Panc1 (cell line): ENCODE measurements at regions not wholly inside any gene's neighbourhood (a gene's known extent, or its start where the extent isn't known, plus 50 kb on each side); places are given as distances from the start of the nearest gene placed in this dataset.
A peak's percentile ranks its signal among the peaks of the same experiment; 100 is the strongest.

Experiments
- ATAC-seq: fragments of 200-7000 bp; cut with Tn5 transposase; 2 replicates; pipeline ENCODE4 v1.9.1; 2020; ENCODE audit warnings: mild to moderate bottlenecking, moderate library complexity
- BruUV-seq: library from RNA; stranded (reverse); fragments of 400-500 nt; replicated peaks from 2 replicates; lab custom pipeline; 2021; lab: Mats Ljungman, UMichigan
- CTCF ChIA-PET: fragments of 300-600 bp; sonication (Branson Sonifier 250); formaldehyde crosslinking; loops from one replicate; lab custom pipeline; 2022; ENCODE audit warnings: antibody characterized with exemption; lab: Charles Lee
- POLR2A ChIA-PET: fragments of 300-600 bp; sonication (Branson Sonifier 250); formaldehyde crosslinking; loops from one replicate; lab custom pipeline; 2022; ENCODE audit warnings: antibody characterized with exemption; lab: Charles Lee
- DNase-seq: peaks from one replicate; pipeline ENCODE4 v3.0.0-alpha.2; 2010; ENCODE audit warnings: low read depth, low spot score
- H3K27ac ChIP-seq: 2 replicates; pipeline ENCODE4 v1.5.1; 2011; ENCODE audit warnings: mild to moderate bottlenecking, low read length, inconsistent platforms
- H3K27me3 ChIP-seq: fragments of 200-500 bp; sonication (Bioruptor generic); 2 replicates; pipeline ENCODE4 v1.6.0; 2014; ENCODE audit warnings: low read length, inconsistent platforms; ENCODE audit not compliant: control insufficient read depth, insufficient read depth
- H3K36me3 ChIP-seq: fragments of 200-500 bp; sonication (Bioruptor generic); 2 replicates; pipeline ENCODE4 v1.5.1; 2014; ENCODE audit warnings: inconsistent platforms, mild to moderate bottlenecking, low read length, moderate library complexity; ENCODE audit not compliant: control insufficient read depth, insufficient read depth
- H3K4me1 ChIP-seq: 2 replicates; pipeline ENCODE4 v1.5.1; 2011; ENCODE audit warnings: inconsistent platforms, mild to moderate bottlenecking, low read length, moderate library complexity; ENCODE audit not compliant: control insufficient read depth, insufficient read depth
- H3K4me3 ChIP-seq, 2 experiments: 2 replicates each; pipeline ENCODE4 v1.5.1; 2011 to 2012; ENCODE audit warnings: low read depth in 2 of 2, low read length in 2 of 2, mild to moderate bottlenecking in 2 of 2, inconsistent platforms in 1 of 2, moderate library complexity in 1 of 2
- H3K9me3 ChIP-seq: fragments of 200-500 bp; sonication (Bioruptor generic); 2 replicates; pipeline ENCODE4 v1.5.1; 2014; ENCODE audit warnings: low read depth, mild to moderate bottlenecking, inconsistent platforms, low read length, moderate library complexity; ENCODE audit not compliant: control insufficient read depth, insufficient read depth
- CTCF ChIP-seq: fragments of 450-650 bp; IDR thresholded peaks from 2 replicates; pipeline ENCODE4 v1.5.1; 2017; ENCODE audit warnings: mild to moderate bottlenecking
- POLR2AphosphoS5 ChIP-seq: IDR thresholded peaks from 2 replicates; pipeline ENCODE4 v1.6.1; 2012; ENCODE audit warnings: mild to moderate bottlenecking, low read depth, low read length, moderate library complexity
- REST ChIP-seq, 2 experiments: IDR thresholded peaks; 2 replicates each; pipeline ENCODE4 v1.6.1; 2011 to 2012; ENCODE audit warnings: low read depth in 2 of 2, control low read depth in 1 of 2, low read length in 1 of 2, mild to moderate bottlenecking in 1 of 2, moderate library complexity in 1 of 2; ENCODE audit not compliant: insufficient read depth in 1 of 2
- SIN3A ChIP-seq: IDR thresholded peaks from 2 replicates; pipeline ENCODE4 v1.6.1; 2012; ENCODE audit warnings: low read depth, mild to moderate bottlenecking, low read length, moderate library complexity, borderline replicate concordance; ENCODE audit not compliant: insufficient read depth
- TCF7L2 ChIP-seq: IDR thresholded peaks from 2 replicates; pipeline ENCODE4 v1.6.1; 2011; ENCODE audit warnings: mild to moderate bottlenecking, low read depth, low read length, inconsistent platforms
- in situ Hi-C: cut with HindIII; loops from 2 replicates; pipeline ENCODE4 v1.10.0; 2016; ENCODE audit warnings: low sequenced_read_pairs, low pct_unique_long_range_greater_than_20kb
- intact Hi-C: fragments of 100-400 bp; cut with micrococcal nuclease; formaldehyde crosslinking; loops from one replicate; pipeline ENCODE4 v1.10.0; 2022; ENCODE audit not compliant: unreplicated experiment

GRCh38 chr9:107155244-107155817 is 127.7 kb upstream of the RAD23B start:
- no peaks in the 10 kb centered on the region for H3K9me3 ChIP-seq
- H3K4me1 ChIP-seq: no peaks in the 10 kb centered on the region
- H3K36me3 ChIP-seq: no peaks in the 10 kb centered on the region
- no peak overlapping the region for H3K27ac ChIP-seq
- BruUV-seq: no TSS peak
- ChIA-PET POLR2A (no interaction called here), CTCF (no interaction called here)
- H3K27me3 ChIP-seq: no peaks in the 10 kb centered on the region
- in situ Hi-C loops (no loop called here), intact Hi-C loops (no loop called here)
- ATAC-seq (no peak), DNase-seq (no peak)
- no peak overlapping the region for H3K4me3 ChIP-seq
- TF ChIP-seq CTCF (no peak; the same call in 1 of the 2 replicates), TCF7L2 (no peak), POLR2AphosphoS5 (no peak), REST (IDR thresholded peaks at IDR 0.05; ENCODE audit: insufficient read depth in 1 of 2, low read depth in 2 of 2, low read length in 1 of 2) (no peak), SIN3A (no peak)

- no peaks in the 10 kb centered on the region for H3K9me3 ChIP-seq
- CTCF ChIA-PET: no interaction called here
- TF ChIP-seq REST (IDR thresholded peaks at IDR 0.05; ENCODE audit: insufficient read depth in 1 of 2, low read depth in 2 of 2, low read length in 1 of 2) (no peak), CTCF (peak; percentile 46)
- no peaks in the 10 kb centered on the region for H3K36me3 ChIP-seq
- POLR2A ChIA-PET: no interaction called here
- no peaks in the 10 kb centered on the region for H3K27me3 ChIP-seq
- intact Hi-C loops (no loop called here), in situ Hi-C loops (no loop called here)
- no peak for DNase-seq
- H3K4me1 ChIP-seq: no peaks in the 10 kb centered on the region
- H3K4me3 ChIP-seq: no peak overlapping the region
- BruUV-seq: no TSS peak
- ATAC-seq: peak; percentile 85
- H3K27ac ChIP-seq: no peak overlapping the region
Observed at GRCh38 chr9:107158321-107158720, 124.8 kb upstream of the RAD23B start.
